ENCODE measurements at regions not wholly inside any gene's neighbourhood (a gene's known extent, or its start where the extent isn't known, plus 50 kb on each side); places are given as distances from the start of the nearest gene placed in this dataset.

DNA sequence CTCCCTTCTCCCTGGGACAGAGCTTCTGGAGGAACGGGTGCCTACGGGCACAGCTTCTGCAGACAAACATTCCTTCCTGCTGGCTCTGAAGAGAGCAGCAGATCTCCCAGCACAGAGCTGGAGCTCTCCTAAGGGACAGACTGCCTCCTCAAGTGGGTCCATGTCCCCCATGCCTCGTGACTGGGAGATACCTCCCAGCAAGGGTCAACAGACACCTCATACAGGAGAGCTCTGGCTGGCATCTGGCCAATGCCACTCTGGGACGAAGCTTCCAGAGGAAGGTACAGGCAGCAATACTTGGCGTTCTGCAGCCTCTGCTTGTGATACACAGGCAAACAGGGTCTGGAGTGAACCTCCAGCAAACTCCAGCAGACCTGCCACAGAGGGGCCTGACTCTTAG is 227.9 kb downstream of the SPATA31D1 start:
- DNase-seq (ENCODE audit: low read depth) = no peak

DNA sequence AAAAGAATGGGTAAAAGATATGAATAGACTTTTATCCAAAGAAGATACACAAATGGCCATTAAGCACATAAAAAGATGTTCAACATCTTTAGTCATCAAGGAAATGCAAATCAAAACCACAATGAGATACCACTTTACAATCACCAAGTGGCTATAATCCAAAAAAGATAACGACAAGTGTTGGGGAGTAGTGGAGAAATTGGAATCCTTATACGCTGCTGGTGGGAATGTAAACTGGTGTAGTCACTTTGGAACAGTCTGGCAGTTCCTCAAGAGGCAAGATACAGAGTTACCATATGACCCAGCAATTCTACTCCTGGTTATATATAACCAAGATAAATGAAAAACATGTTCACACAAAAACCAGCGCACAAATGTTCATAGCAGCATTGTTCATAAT is 234.9 kb downstream of the SPATA31D1 start:
- peak; percentile 56 for DNase-seq (ENCODE audit: low read depth)

DNA sequence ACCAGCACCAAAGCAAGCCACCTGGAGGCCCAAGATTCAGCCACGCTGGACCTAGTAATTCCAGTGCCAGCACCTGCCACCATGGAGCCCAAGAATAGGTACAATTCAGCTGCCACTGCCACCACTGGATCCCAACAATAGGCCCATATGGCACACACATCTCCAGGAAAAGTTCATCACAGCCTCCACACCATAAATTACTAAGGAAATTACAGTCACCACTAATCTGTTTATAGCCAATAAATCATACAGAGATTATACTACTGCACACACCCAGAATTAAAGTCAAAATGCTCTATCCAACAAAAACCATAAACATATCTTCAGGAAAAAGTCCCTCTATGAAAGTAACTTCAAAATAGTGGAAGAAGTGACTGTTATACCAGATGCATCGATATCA is 242.8 kb downstream of the SPATA31D1 start:
- DNase-seq (ENCODE audit: low read depth) = no peak

- no peak for DNase-seq (ENCODE audit: low read depth)
These were observed 245.8 kb downstream of the SPATA31D1 start for GRCh38 chr9:82234160-82234943.

GRCh38 chr9:82242285-82242963 is 253.9 kb downstream of the SPATA31D1 start:
- no peak for DNase-seq (ENCODE audit: low read depth)

GRCh38 chr9:82247318-82247717 is 258.7 kb downstream of the SPATA31D1 start:
- DNase-seq (ENCODE audit: low read depth) = no peak

GRCh38 chr9:82252116-82252515 is 263.5 kb downstream of the SPATA31D1 start:
- DNase-seq (ENCODE audit: low read depth) = no peak

- DNase-seq (ENCODE audit: low read depth) = no peak
These were observed 266.2 kb downstream of the SPATA31D1 start for GRCh38 chr9:82254646-82255367.

- DNase-seq (ENCODE audit: low read depth) = no peak
These were observed 267.1 kb downstream of the SPATA31D1 start for GRCh38 chr9:82255481-82256176.

DNA sequence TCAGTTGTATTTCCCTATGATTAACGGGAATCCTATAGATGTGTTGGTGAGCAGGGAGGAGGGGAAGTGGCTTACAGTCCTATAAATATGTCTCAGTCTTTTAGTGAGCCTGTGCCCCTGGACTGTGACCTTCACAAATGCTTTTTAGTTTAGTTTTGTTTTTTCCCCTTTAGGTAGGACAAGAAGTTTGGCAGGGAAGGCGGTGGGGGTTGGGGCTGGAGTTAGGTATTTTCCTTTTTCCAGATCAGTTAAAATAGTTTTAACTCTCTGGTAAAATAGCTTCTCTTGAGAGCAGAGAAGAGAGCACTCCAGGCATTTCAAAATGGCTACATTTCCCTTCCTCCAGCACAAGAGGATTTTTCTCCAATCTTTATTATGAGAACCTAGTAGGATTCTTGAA is 272.1 kb downstream of the SPATA31D1 start:
- no peak for DNase-seq (ENCODE audit: low read depth)

DNA sequence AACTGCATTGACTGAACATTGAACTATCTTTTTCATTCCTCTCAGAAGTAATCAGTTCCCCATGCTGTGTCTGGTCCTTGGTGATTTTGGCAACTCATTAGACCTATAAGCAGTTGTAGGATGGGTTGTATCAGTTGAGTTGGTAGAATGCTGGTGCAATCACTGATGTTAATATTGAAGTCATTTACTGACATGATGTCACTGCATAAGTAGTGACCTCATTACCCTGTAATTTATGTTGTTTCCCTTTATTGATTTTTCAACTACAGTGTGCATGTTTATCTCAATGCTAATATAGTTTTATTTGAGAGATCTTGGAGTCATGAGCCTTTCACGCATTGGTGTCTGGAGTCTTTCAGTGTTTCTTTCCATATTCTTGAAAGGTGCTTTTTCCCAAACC is 275.0 kb downstream of the SPATA31D1 start:
- no peak for DNase-seq (ENCODE audit: low read depth)

DNA sequence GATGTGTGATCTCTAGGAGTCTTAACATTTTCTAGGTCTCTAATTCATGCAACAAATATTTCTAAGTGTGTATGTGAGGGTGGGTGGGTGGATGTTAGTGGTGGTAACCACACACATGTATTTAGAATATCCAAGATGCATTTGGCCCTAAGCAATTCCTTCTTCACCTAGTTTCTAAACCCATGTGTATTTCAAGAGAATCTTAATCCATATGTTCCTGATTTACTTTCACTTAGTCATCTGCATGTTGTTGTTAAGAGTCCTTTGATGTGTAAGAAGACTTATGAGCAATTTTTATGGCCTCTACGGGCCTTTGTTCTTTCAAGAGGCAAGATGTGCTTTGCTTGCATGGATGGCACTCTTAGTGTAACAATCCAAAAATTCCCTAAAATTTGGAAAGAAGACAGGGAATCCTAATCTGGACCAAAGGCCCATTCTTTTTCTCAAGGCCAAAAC is 282.6 kb downstream of the SPATA31D1 start:
- DNase-seq (ENCODE audit: low read depth) = peak; percentile 37

GRCh38 chr9:82273121-82273520 is 284.5 kb downstream of the SPATA31D1 start:
- DNase-seq (ENCODE audit: low read depth) = no peak

- DNase-seq (ENCODE audit: low read depth) = no peak
These were observed 286.8 kb downstream of the SPATA31D1 start for GRCh38 chr9:82275258-82275927.

- no peak for DNase-seq (ENCODE audit: low read depth)
These were observed 292.5 kb downstream of the SPATA31D1 start for GRCh38 chr9:82281066-82281465.

GRCh38 chr9:82284758-82285157 is 296.2 kb downstream of the SPATA31D1 start:
- DNase-seq (ENCODE audit: low read depth) = no peak

DNA sequence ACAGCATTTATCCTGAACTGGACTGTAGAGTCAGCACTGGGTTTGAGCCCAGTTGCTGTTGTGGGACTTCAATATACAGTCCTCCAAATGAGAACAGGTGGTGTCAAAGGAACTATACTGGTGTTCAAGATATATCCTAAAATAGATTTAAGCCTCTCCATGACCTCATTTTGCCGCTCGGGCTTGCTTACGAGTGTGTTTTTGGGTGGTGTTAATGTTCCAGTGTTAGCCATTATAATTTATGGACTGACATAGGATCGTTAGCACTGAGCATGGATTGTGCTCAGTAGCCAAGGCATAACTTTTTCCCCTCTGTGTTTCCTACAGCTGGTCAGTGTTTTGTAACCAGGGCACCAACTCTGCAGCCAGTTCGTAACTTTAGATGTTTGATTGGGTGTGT is 306.6 kb downstream of the SPATA31D1 start:
- DNase-seq (ENCODE audit: low read depth) = no peak

GRCh38 chr9:82299870-82300269 is 311.3 kb downstream of the SPATA31D1 start:
- no peak for DNase-seq (ENCODE audit: low read depth)

DNA sequence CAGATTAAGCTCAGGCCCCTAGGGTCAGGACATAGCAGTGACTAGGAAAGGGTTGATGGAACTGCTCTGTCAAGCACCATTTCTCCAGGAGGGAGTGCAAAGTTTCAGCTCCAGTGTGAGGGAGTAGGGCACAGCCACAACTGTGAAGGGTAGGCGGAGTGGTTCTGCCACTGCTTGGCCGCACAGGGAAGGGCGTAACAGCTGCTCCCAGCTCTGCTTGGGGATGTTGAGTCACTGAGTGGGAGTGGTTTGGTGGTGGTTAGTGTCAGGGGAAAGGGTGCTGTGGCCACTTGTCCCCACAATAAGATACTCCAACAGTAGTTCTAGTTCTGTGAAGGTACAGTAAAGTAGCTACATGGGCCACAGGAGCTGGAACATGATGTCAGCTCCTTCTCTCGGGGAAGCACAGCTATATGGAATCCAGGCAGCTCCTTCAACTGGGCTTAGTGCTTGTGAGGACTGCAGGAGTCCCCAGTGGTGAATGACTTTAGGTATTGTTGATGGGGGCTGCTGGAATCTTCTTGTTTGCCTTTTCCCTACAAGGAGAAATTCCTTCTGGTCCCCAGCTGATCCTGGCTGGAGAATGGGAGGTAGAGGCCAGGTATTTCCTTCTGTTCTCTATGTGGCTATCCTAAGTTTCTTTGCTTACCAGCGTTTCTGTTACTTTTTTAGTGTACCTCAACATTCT is 314.5 kb downstream of the SPATA31D1 start:
- DNase-seq (ENCODE audit: low read depth) = no peak

DNA sequence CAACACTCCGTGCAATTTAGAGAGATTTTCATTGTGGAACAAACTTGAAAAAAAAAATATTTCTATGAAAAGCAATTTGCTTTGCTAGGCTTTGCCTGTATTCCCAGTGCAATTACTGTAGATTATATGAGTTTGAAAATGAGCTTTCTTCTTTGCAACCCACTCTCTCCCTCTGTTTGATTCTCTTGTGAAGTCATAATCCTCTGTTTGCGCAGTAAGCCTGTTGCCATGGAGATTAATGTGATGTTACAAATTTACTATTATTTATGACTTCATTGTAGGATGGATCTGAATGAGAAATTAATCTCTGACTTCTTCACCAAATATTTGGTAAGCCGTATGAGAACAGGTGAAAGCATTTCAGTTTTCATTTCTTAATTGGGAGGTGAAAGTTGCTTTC is 320.3 kb downstream of the SPATA31D1 start:
- no peak for DNase-seq (ENCODE audit: low read depth)

DNA sequence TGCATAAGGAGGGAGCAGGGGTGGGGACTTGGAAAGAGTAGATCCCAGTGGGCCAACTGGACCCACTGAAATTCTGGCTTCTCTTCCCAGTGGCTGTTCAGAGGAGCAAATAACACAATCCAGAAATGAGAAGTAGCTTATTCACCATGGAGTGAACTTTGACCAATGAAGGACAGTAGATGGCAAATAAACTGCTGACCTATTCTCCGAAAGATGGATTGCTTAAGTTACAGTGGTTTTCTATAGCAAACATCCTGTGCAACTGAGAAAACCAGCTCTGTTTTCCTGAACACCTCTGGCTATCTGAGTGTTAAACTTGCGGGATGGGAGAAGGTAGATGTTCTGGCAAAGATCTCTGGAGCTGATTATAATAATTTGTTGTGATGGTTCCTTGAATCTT is 325.1 kb downstream of the SPATA31D1 start:
- no peak for DNase-seq (ENCODE audit: low read depth)

Measured in amniotic epithelial cell (primary cell).